H1 (cell line): ENCODE measurements at regions not wholly inside any gene's neighbourhood (a gene's known extent, or its start where the extent isn't known, plus 50 kb on each side); places are given as distances from the start of the nearest gene placed in this dataset.

Experiments
- CTCF ChIA-PET: fragments of 300-600 bp; sonication (Branson Sonifier 250); formaldehyde crosslinking; loops from one replicate; lab custom pipeline; 2021; ENCODE audit not compliant: partially characterized antibody; lab: Charles Lee
- POLR2A ChIA-PET: fragments of 300-600 bp; sonication (Branson Sonifier 250); formaldehyde crosslinking; loops from one replicate; lab custom pipeline; 2021; ENCODE audit warnings: inconsistent platforms; ENCODE audit not compliant: partially characterized antibody; lab: Charles Lee
- DNase-seq, 2 experiments: peaks; one replicate each; pipeline versions ENCODE4 v3.0.0 to v3.0.0-alpha.2; 2010 to 2022; ENCODE audit warnings: low spot score in 2 of 2, low read depth in 1 of 2, mixed read lengths in 1 of 2
- FAIRE-seq: peaks from 2 replicates; lab custom pipeline; 2011; peaks lifted over from hg19 to GRCh38; lab: Jason Lieb, UNC
- H2AFZ ChIP-seq: 2 replicates; pipeline ENCODE4 v1.8.1; 2012; ENCODE audit warnings: low read length, inconsistent platforms
- H2AK5ac ChIP-seq: 2 replicates; pipeline ENCODE4 v1.6.1; 2013; ENCODE audit warnings: low read depth, low read length
- H2BK120ac ChIP-seq: replicated peaks from 2 replicates; pipeline ENCODE3; 2013; ENCODE audit warnings: low read depth, low read length, inconsistent platforms
- H2BK12ac ChIP-seq: 2 replicates; pipeline ENCODE4 v1.6.1; 2013; ENCODE audit warnings: low read depth, low read length
- H2BK15ac ChIP-seq: 2 replicates; pipeline ENCODE4 v1.6.1; 2013; ENCODE audit warnings: low read length
- H2BK20ac ChIP-seq: 2 replicates; pipeline ENCODE4 v1.6.1; 2013; ENCODE audit warnings: low read length
- H2BK5ac ChIP-seq: 2 replicates; pipeline ENCODE4 v1.6.1; 2013; ENCODE audit warnings: low read depth, low read length
- H3K14ac ChIP-seq: 2 replicates; pipeline ENCODE4 v1.6.1; 2013; ENCODE audit warnings: inconsistent platforms; ENCODE audit not compliant: insufficient read length
- H3K18ac ChIP-seq: 2 replicates; pipeline ENCODE4 v1.6.1; 2013; ENCODE audit warnings: low read length; ENCODE audit errors: extremely low read depth
- H3K23ac ChIP-seq: 2 replicates; pipeline ENCODE4 v1.6.1; 2013; ENCODE audit warnings: inconsistent platforms; ENCODE audit not compliant: insufficient read length
- H3K23me2 ChIP-seq: 2 replicates; pipeline ENCODE4 v1.6.1; 2013; ENCODE audit warnings: low read depth, low read length
- H3K27ac ChIP-seq: 2 replicates; pipeline ENCODE4 v1.6.1; 2011; ENCODE audit warnings: low read depth, low read length, inconsistent platforms
- H3K27me3 ChIP-seq, 4 experiments: replicated peaks in 1 of 4; 1 replicate in 1 of 4; 2 replicates in 3 of 4; pipeline versions ENCODE4 v1.6.1 to v1.8.1; 2011 to 2013; ENCODE audit warnings: low read length in 3 of 4, mild to moderate bottlenecking in 3 of 4, inconsistent platforms in 2 of 4, mixed read lengths in 2 of 4, moderate library complexity in 1 of 4; ENCODE audit not compliant: control insufficient read depth in 3 of 4, insufficient read depth in 3 of 4; ENCODE audit errors: extremely low read depth in 1 of 4
- H3K36me3 ChIP-seq, 4 experiments: 2 replicates each; pipeline versions ENCODE4 v1.6.1 to v1.8.1; 2011 to 2013; ENCODE audit warnings: mild to moderate bottlenecking in 4 of 4, low read length in 3 of 4, moderate library complexity in 2 of 4, control low read depth in 1 of 4, inconsistent platforms in 1 of 4; ENCODE audit not compliant: insufficient read depth in 4 of 4, control insufficient read depth in 2 of 4
- H3K4ac ChIP-seq: replicated peaks from 2 replicates; pipeline ENCODE3; 2013; ENCODE audit warnings: low read length, low read depth, mixed read lengths, inconsistent platforms; ENCODE audit not compliant: insufficient read length
- H3K4me1 ChIP-seq, 4 experiments: replicated peaks in 1 of 4; 1 replicate in 1 of 4; 2 replicates in 3 of 4; pipeline versions ENCODE4 v1.6.1 to v1.8.1; 2011 to 2013; ENCODE audit warnings: low read length in 3 of 4, inconsistent platforms in 2 of 4, mixed read lengths in 1 of 4; ENCODE audit not compliant: insufficient read depth in 4 of 4, control insufficient read depth in 3 of 4
- H3K4me2 ChIP-seq, 2 experiments: 2 replicates each; pipeline versions ENCODE4 v1.6.1 to v1.8.1; 2011 to 2013; ENCODE audit warnings: low read depth in 2 of 2, low read length in 2 of 2, control low read depth in 1 of 2, inconsistent platforms in 1 of 2, mild to moderate bottlenecking in 1 of 2; ENCODE audit not compliant: insufficient read depth in 1 of 2
- H3K4me3 ChIP-seq, 4 experiments: fragments of 200-600, 300-600 bp in 1 of 4; sonication (generic), shearing (Covaris generic), sonication (Bioruptor Twin) in 1 of 4; 2 replicates each; pipeline versions ENCODE4 v1.5.1 to v1.8.1; 2011 to 2016; ENCODE audit warnings: low read length in 4 of 4, low read depth in 3 of 4, control low read depth in 2 of 4, inconsistent platforms in 2 of 4, mild to moderate bottlenecking in 2 of 4, mixed read lengths in 1 of 4, moderate library complexity in 1 of 4; ENCODE audit not compliant: insufficient read depth in 2 of 4; ENCODE audit errors: extremely low read depth in 1 of 4
- H3K56ac ChIP-seq: replicated peaks from 2 replicates; pipeline ENCODE3; 2013; ENCODE audit warnings: low read depth, mild to moderate bottlenecking, mixed read lengths, low read length, inconsistent platforms; ENCODE audit not compliant: insufficient read length
- H3K79me1 ChIP-seq: 2 replicates; pipeline ENCODE4 v1.6.1; 2013; ENCODE audit warnings: low read depth, low read length, control low read depth
- H3K79me2 ChIP-seq, 2 experiments: 2 replicates each; pipeline versions ENCODE4 v1.6.1 to v1.8.1; 2012 to 2013; ENCODE audit warnings: low read length in 2 of 2, mild to moderate bottlenecking in 2 of 2, inconsistent platforms in 1 of 2; ENCODE audit not compliant: insufficient read depth in 2 of 2, control insufficient read depth in 1 of 2
- H3K9ac ChIP-seq, 4 experiments: replicated peaks in 1 of 4; 1 replicate in 1 of 4; 2 replicates in 3 of 4; pipeline versions ENCODE4 v1.6.1 to v1.8.1; 2011 to 2013; ENCODE audit warnings: low read depth in 3 of 4, low read length in 3 of 4, control low read depth in 2 of 4, mild to moderate bottlenecking in 2 of 4, moderate library complexity in 2 of 4, inconsistent platforms in 1 of 4; ENCODE audit errors: extremely low read depth in 1 of 4
- H3K9me3 ChIP-seq, 2 experiments: 2 replicates each; pipeline versions ENCODE4 v1.6.1 to v1.8.1; 2012 to 2013; ENCODE audit warnings: mild to moderate bottlenecking in 2 of 2, moderate library complexity in 2 of 2, control low read depth in 1 of 2, inconsistent platforms in 1 of 2, low read depth in 1 of 2, low read length in 1 of 2, mixed read lengths in 1 of 2; ENCODE audit not compliant: insufficient read depth in 2 of 2
- H4K20me1 ChIP-seq, 2 experiments: replicated peaks in 1 of 2; 2 replicates each; pipeline versions ENCODE3 to v1.8.1; 2011 to 2013; ENCODE audit warnings: inconsistent platforms in 2 of 2, low read length in 2 of 2, mild to moderate bottlenecking in 1 of 2; ENCODE audit not compliant: insufficient read depth in 2 of 2, control insufficient read depth in 1 of 2
- H4K5ac ChIP-seq: 2 replicates; pipeline ENCODE4 v1.6.1; 2013; ENCODE audit warnings: low read length, low read depth, mixed read lengths, inconsistent platforms; ENCODE audit not compliant: insufficient read length
- H4K8ac ChIP-seq: 2 replicates; pipeline ENCODE4 v1.8.0; 2013; ENCODE audit warnings: mild to moderate bottlenecking, moderate library complexity, low read length, inconsistent platforms; ENCODE audit not compliant: insufficient read depth; ENCODE audit errors: extremely low read depth
- H4K91ac ChIP-seq: replicated peaks from 2 replicates; pipeline ENCODE3; 2013; ENCODE audit warnings: low read length, mixed read lengths, inconsistent platforms; ENCODE audit not compliant: insufficient read length
- ATF3 ChIP-seq: IDR thresholded peaks from 2 replicates; pipeline ENCODE4 v1.6.1; 2011; ENCODE audit warnings: low read depth, mild to moderate bottlenecking, low read length; ENCODE audit not compliant: insufficient read depth
- BRCA1 ChIP-seq: IDR thresholded peaks from 2 replicates; pipeline ENCODE4 v1.6.1; 2012; ENCODE audit warnings: low read depth, low read length, improper control_type of control experiment
- CHD1 ChIP-seq: IDR thresholded peaks from 2 replicates; pipeline ENCODE4 v1.6.1; 2012; ENCODE audit warnings: low read depth, low read length, improper control_type of control experiment
- WGBS, 2 experiments: shearing (Covaris generic) in 1 of 2; methylation state at CpG; one replicate each; pipeline versions ENCODE4 v1.1.6 to v1.1.7; 2013 to 2015; ENCODE audit warnings: low lambda C conversion rate in 2 of 2, mixed read lengths in 2 of 2, inconsistent platforms in 1 of 2, low coverage in 1 of 2, missing lambda C conversion rate in 1 of 2; ENCODE audit not compliant: insufficient replicate concordance in 2 of 2, insufficient coverage in 1 of 2, insufficient read length in 1 of 2; ENCODE audit errors: extremely low coverage in 1 of 2, missing lambda C conversion rate in 1 of 2; 5-methylcytosine and 5-hydroxymethylcytosine counted together

GRCh38 chr13:50589651-50590054, 253.8 kb downstream of the DLEU7 start:
- Histone ChIP-seq H3K27me3 (no peaks in the 10 kb centered on the region; a peak in 1 of 7 replicates), H4K8ac (no peak overlapping the region), H4K5ac (no peak overlapping the region), H3K9ac (no peak overlapping the region), H3K4ac (no peak overlapping the region), H3K79me2 (no peaks in the 10 kb centered on the region), H3K23me2 (no peaks in the 10 kb centered on the region), H3K79me1 (no peaks in the 10 kb centered on the region), H2BK15ac (no peak overlapping the region), H2AK5ac (no peak overlapping the region), H3K23ac (no peak overlapping the region), H4K20me1 (no peaks in the 10 kb centered on the region), H3K4me2 (no peak overlapping the region), H4K91ac (no peak overlapping the region), H3K4me1 (peaks cover 1 to 6% (median 2%) of the 10 kb centered on the region in 4 experiments; a peak in 4 of 7 replicates), H3K56ac (no peak overlapping the region), H2BK120ac (no peak overlapping the region), H2BK12ac (no peak overlapping the region), H3K27ac (no peak overlapping the region), H2BK20ac (no peak overlapping the region), H3K36me3 (no peaks in the 10 kb centered on the region), H2AFZ (no peak overlapping the region), H2BK5ac (no peak overlapping the region), H3K14ac (no peak overlapping the region), H3K9me3 (no peaks in the 10 kb centered on the region), H3K18ac (no peak overlapping the region), H3K4me3 (no peak overlapping the region)
- CTCF ChIA-PET = no interaction called here
- WGBS, 2 experiments = 90% methylated on average over 2 of the region's 2 CpGs; no CpG with 5 or more reads in 1 of the 2 experiments
- FAIRE-seq = no peak
- POLR2A ChIA-PET = no interaction called here
- DNase-seq = no peak
- no peak for TF ChIP-seq ATF3
- TF ChIP-seq BRCA1 = no peak
- no peak for TF ChIP-seq CHD1
